Skeletal muscle tissue (tissue), 3 donors: ENCODE measurements at regions not wholly inside any gene's neighbourhood (a gene's known extent, or its start where the extent isn't known, plus 50 kb on each side); places are given as distances from the start of the nearest gene placed in this dataset.

ENCODE experiments used
- H3K27ac ChIP-seq: one replicate; pipeline ENCODE4 v1.7.0; 2013; ENCODE audit warnings: mild to moderate bottlenecking, low read depth, low read length, inconsistent platforms
- H3K27me3 ChIP-seq, 3 donors: one replicate each; pipeline ENCODE4 v1.7.0; 2013; ENCODE audit warnings: low read length in 3 of 3; ENCODE audit not compliant: control insufficient read depth in 3 of 3, insufficient read depth in 3 of 3
- H3K36me3 ChIP-seq, 3 donors: one replicate each; pipeline ENCODE4 v1.7.0; 2013; ENCODE audit warnings: low read length in 3 of 3; ENCODE audit not compliant: control insufficient read depth in 3 of 3, insufficient read depth in 3 of 3
- H3K4me1 ChIP-seq, 3 donors: one replicate each; pipeline ENCODE4 v1.7.0; 2013; ENCODE audit warnings: low read length in 3 of 3, mild to moderate bottlenecking in 3 of 3; ENCODE audit not compliant: control insufficient read depth in 3 of 3, insufficient read depth in 3 of 3
- H3K4me3 ChIP-seq, 3 donors: one replicate each; pipeline ENCODE4 v1.7.0; 2013; ENCODE audit warnings: low read length in 3 of 3
- H3K9ac ChIP-seq, 3 donors: one replicate each; pipeline ENCODE4 v1.7.0; 2013; ENCODE audit warnings: low read length in 3 of 3, mild to moderate bottlenecking in 3 of 3, moderate library complexity in 2 of 3, low read depth in 1 of 3
- H3K9me3 ChIP-seq, 3 donors: one replicate each; pipeline ENCODE4 v1.7.0; 2013; ENCODE audit warnings: low read length in 3 of 3; ENCODE audit not compliant: control insufficient read depth in 3 of 3
- donor health status: Osteomylitis.

GRCh38 chr13:105497597-105497996, 1037.9 kb downstream of the EFNB2 start:
- H3K4me3 ChIP-seq = no peak overlapping the region
- H3K27ac ChIP-seq = no peak overlapping the region
- H3K27me3 ChIP-seq = no peaks in the 10 kb centered on the region
- no peaks in the 10 kb centered on the region for H3K4me1 ChIP-seq
- H3K36me3 ChIP-seq = no peaks in the 10 kb centered on the region
- H3K9ac ChIP-seq = no peak overlapping the region
- no peaks in the 10 kb centered on the region for H3K9me3 ChIP-seq

GRCh38 chr13:105492216-105492615, 1043.2 kb downstream of the EFNB2 start:
- no peak overlapping the region for H3K9ac ChIP-seq
- no peaks in the 10 kb centered on the region for H3K4me1 ChIP-seq
- no peaks in the 10 kb centered on the region for H3K36me3 ChIP-seq
- no peak overlapping the region for H3K27ac ChIP-seq
- H3K27me3 ChIP-seq = no peaks in the 10 kb centered on the region
- H3K9me3 ChIP-seq = no peaks in the 10 kb centered on the region
- H3K4me3 ChIP-seq = no peak overlapping the region

GRCh38 chr13:105491345-105491744, 1044.1 kb downstream of the EFNB2 start:
- no peak overlapping the region for H3K27ac ChIP-seq
- H3K4me1 ChIP-seq = no peaks in the 10 kb centered on the region
- H3K27me3 ChIP-seq = no peaks in the 10 kb centered on the region
- no peak overlapping the region for H3K4me3 ChIP-seq
- H3K9me3 ChIP-seq = no peaks in the 10 kb centered on the region
- H3K36me3 ChIP-seq = no peaks in the 10 kb centered on the region
- H3K9ac ChIP-seq = no peak overlapping the region

- no peak overlapping the region for H3K27ac ChIP-seq
- no peaks in the 10 kb centered on the region for H3K4me1 ChIP-seq
- H3K36me3 ChIP-seq = no peaks in the 10 kb centered on the region
- no peaks in the 10 kb centered on the region for H3K27me3 ChIP-seq
- no peaks in the 10 kb centered on the region for H3K9me3 ChIP-seq
- no peak overlapping the region for H3K4me3 ChIP-seq
- no peak overlapping the region for H3K9ac ChIP-seq
Measured at GRCh38 chr13:105485081-105485480, 1050.4 kb downstream of the EFNB2 start.

- no peak overlapping the region for H3K4me3 ChIP-seq
- no peaks in the 10 kb centered on the region for H3K36me3 ChIP-seq
- no peaks in the 10 kb centered on the region for H3K4me1 ChIP-seq
- H3K27me3 ChIP-seq = no peaks in the 10 kb centered on the region
- no peaks in the 10 kb centered on the region for H3K9me3 ChIP-seq
- no peak overlapping the region for H3K27ac ChIP-seq
- no peak overlapping the region for H3K9ac ChIP-seq
Measured at GRCh38 chr13:105474983-105475610, 1060.4 kb downstream of the EFNB2 start.

- Histone ChIP-seq H3K27me3 (no peaks in the 10 kb centered on the region), H3K4me1 (no peaks in the 10 kb centered on the region), H3K9ac (no peak overlapping the region), H3K4me3 (no peak overlapping the region), H3K9me3 (no peaks in the 10 kb centered on the region), H3K27ac (no peak overlapping the region), H3K36me3 (no peaks in the 10 kb centered on the region)
Measured at GRCh38 chr13:105471673-105472072, 1063.8 kb downstream of the EFNB2 start.

- no peaks in the 10 kb centered on the region for H3K27me3 ChIP-seq
- no peak overlapping the region for H3K4me3 ChIP-seq
- H3K9me3 ChIP-seq = no peaks in the 10 kb centered on the region
- no peak overlapping the region for H3K27ac ChIP-seq
- no peaks in the 10 kb centered on the region for H3K4me1 ChIP-seq
- H3K36me3 ChIP-seq = no peaks in the 10 kb centered on the region
- H3K9ac ChIP-seq = no peak overlapping the region
Measured at GRCh38 chr13:105466376-105466775, 1069.1 kb downstream of the EFNB2 start.

GRCh38 chr13:105465745-105466144, 1069.7 kb downstream of the EFNB2 start, which contains the start of gene DAOA:
DAOA (plus strand) TSS chr13:105466045.
- no peak within 1 kb of the TSS for H3K4me3 ChIP-seq
- no peaks in the 10 kb centered on the region for H3K27me3 ChIP-seq
- no peak within 1 kb of the TSS for H3K27ac ChIP-seq
- H3K9me3 ChIP-seq = no peaks in the 10 kb centered on the region
- H3K4me1 ChIP-seq = no peaks in the 10 kb centered on the region
- H3K9ac ChIP-seq = no peak within 1 kb of the TSS
- H3K36me3 ChIP-seq = no peaks in the 10 kb centered on the region

GRCh38 chr13:105465251-105465650, 1070.2 kb downstream of the EFNB2 start:
- Histone ChIP-seq H3K9me3 (no peaks in the 10 kb centered on the region), H3K27me3 (no peaks in the 10 kb centered on the region), H3K9ac (no peak overlapping the region), H3K36me3 (no peaks in the 10 kb centered on the region), H3K27ac (no peak overlapping the region), H3K4me1 (no peaks in the 10 kb centered on the region), H3K4me3 (no peak overlapping the region)

GRCh38 chr13:105464249-105464648, 1071.2 kb downstream of the EFNB2 start:
- Histone ChIP-seq H3K4me1 (no peaks in the 10 kb centered on the region), H3K4me3 (no peak overlapping the region), H3K36me3 (no peaks in the 10 kb centered on the region), H3K9me3 (no peaks in the 10 kb centered on the region), H3K27me3 (no peaks in the 10 kb centered on the region), H3K9ac (no peak overlapping the region), H3K27ac (no peak overlapping the region)
